ENCODE measurements at regions not wholly inside any gene's neighbourhood (a gene's known extent, or its start where the extent isn't known, plus 50 kb on each side); places are given as distances from the start of the nearest gene placed in this dataset.

GRCh38 chr5:17037751-17038150 lies 101.7 kb upstream of the MYO10 start:
- Histone ChIP-seq H3K4me1 (ENCODE audit: insufficient read depth, insufficient read length) (no peaks in the 10 kb centered on the region), H3K4me3 (ENCODE audit: insufficient read length, low read depth) (no peak overlapping the region), H3K27me3 (ENCODE audit: insufficient read depth, insufficient read length) (no peaks in the 10 kb centered on the region), H3K9ac (ENCODE audit: insufficient read length, low read depth) (no peak overlapping the region), H3K36me3 (ENCODE audit: insufficient read depth, insufficient read length, low read length) (no peaks in the 10 kb centered on the region), H3K9me3 (ENCODE audit: insufficient read depth, low read length) (no peaks in the 10 kb centered on the region)
- no peak for DNase-seq (ENCODE audit: low read depth, low spot score)
- TF ChIP-seq YY1 (IDR thresholded peaks at IDR 0.05; ENCODE audit: insufficient read depth, insufficient read length) (no peak), SUZ12 (IDR thresholded peaks at IDR 0.05; ENCODE audit: extremely low read depth, insufficient read depth, insufficient read length) (no peak), ZNF274 (IDR thresholded peaks at IDR 0.05; ENCODE audit: low read depth, low read length) (no peak)

- no peaks in the 10 kb centered on the region for H3K9me3 ChIP-seq (ENCODE audit: insufficient read depth, low read length)
- H3K4me3 ChIP-seq (ENCODE audit: insufficient read length, low read depth) = no peak overlapping the region
- TF ChIP-seq YY1 (IDR thresholded peaks at IDR 0.05; ENCODE audit: insufficient read depth, insufficient read length) (no peak), ZNF274 (IDR thresholded peaks at IDR 0.05; ENCODE audit: low read depth, low read length) (no peak), SUZ12 (IDR thresholded peaks at IDR 0.05; ENCODE audit: extremely low read depth, insufficient read depth, insufficient read length) (no peak)
- no peaks in the 10 kb centered on the region for H3K4me1 ChIP-seq (ENCODE audit: insufficient read depth, insufficient read length)
- H3K36me3 ChIP-seq (ENCODE audit: insufficient read depth, insufficient read length, low read length) = no peaks in the 10 kb centered on the region
- no peak for DNase-seq (ENCODE audit: low read depth, low spot score)
- no peak overlapping the region for H3K9ac ChIP-seq (ENCODE audit: insufficient read length, low read depth)
- no peaks in the 10 kb centered on the region for H3K27me3 ChIP-seq (ENCODE audit: insufficient read depth, insufficient read length)
Measured at GRCh38 chr5:17039170-17039569, 103.1 kb upstream of the MYO10 start.

- no peak overlapping the region for H3K9ac ChIP-seq (ENCODE audit: insufficient read length, low read depth)
- no peaks in the 10 kb centered on the region for H3K4me1 ChIP-seq (ENCODE audit: insufficient read depth, insufficient read length)
- no peaks in the 10 kb centered on the region for H3K9me3 ChIP-seq (ENCODE audit: insufficient read depth, low read length)
- no peak overlapping the region for H3K4me3 ChIP-seq (ENCODE audit: insufficient read length, low read depth)
- H3K27me3 ChIP-seq (ENCODE audit: insufficient read depth, insufficient read length) = no peaks in the 10 kb centered on the region
- TF ChIP-seq ZNF274 (IDR thresholded peaks at IDR 0.05; ENCODE audit: low read depth, low read length) = no peak
- TF ChIP-seq SUZ12 (IDR thresholded peaks at IDR 0.05; ENCODE audit: extremely low read depth, insufficient read depth, insufficient read length) = no peak
- no peak for TF ChIP-seq YY1 (IDR thresholded peaks at IDR 0.05; ENCODE audit: insufficient read depth, insufficient read length)
- DNase-seq (ENCODE audit: low read depth, low spot score) = no peak
- no peaks in the 10 kb centered on the region for H3K36me3 ChIP-seq (ENCODE audit: insufficient read depth, insufficient read length, low read length)
Measured at GRCh38 chr5:17042041-17042440, 106.0 kb upstream of the MYO10 start.

- no peak overlapping the region for H3K9ac ChIP-seq (ENCODE audit: insufficient read length, low read depth)
Measured at GRCh38 chr5:17046320-17046719, 110.2 kb upstream of the MYO10 start.

GRCh38 chr5:17050236-17050635 lies 114.1 kb upstream of the MYO10 start:
- no peak for DNase-seq (ENCODE audit: low read depth, low spot score)
- Histone ChIP-seq H3K4me1 (ENCODE audit: insufficient read depth, insufficient read length) (no peaks in the 10 kb centered on the region), H3K9ac (ENCODE audit: insufficient read length, low read depth) (no peak overlapping the region), H3K9me3 (ENCODE audit: insufficient read depth, low read length) (no peaks in the 10 kb centered on the region), H3K4me3 (ENCODE audit: insufficient read length, low read depth) (no peak overlapping the region), H3K27me3 (ENCODE audit: insufficient read depth, insufficient read length) (no peaks in the 10 kb centered on the region), H3K36me3 (ENCODE audit: insufficient read depth, insufficient read length, low read length) (no peaks in the 10 kb centered on the region)
- TF ChIP-seq SUZ12 (IDR thresholded peaks at IDR 0.05; ENCODE audit: extremely low read depth, insufficient read depth, insufficient read length) (no peak), YY1 (IDR thresholded peaks at IDR 0.05; ENCODE audit: insufficient read depth, insufficient read length) (no peak), ZNF274 (IDR thresholded peaks at IDR 0.05; ENCODE audit: low read depth, low read length) (no peak)

More at GRCh38 chr5:17046320-17046719, 110.2 kb upstream of the MYO10 start:
- no peaks in the 10 kb centered on the region for H3K9me3 ChIP-seq (ENCODE audit: insufficient read depth, low read length)
- H3K4me3 ChIP-seq (ENCODE audit: insufficient read length, low read depth) = no peak overlapping the region
- no peaks in the 10 kb centered on the region for H3K27me3 ChIP-seq (ENCODE audit: insufficient read depth, insufficient read length)
- TF ChIP-seq SUZ12 (IDR thresholded peaks at IDR 0.05; ENCODE audit: extremely low read depth, insufficient read depth, insufficient read length) = no peak
- no peak for TF ChIP-seq ZNF274 (IDR thresholded peaks at IDR 0.05; ENCODE audit: low read depth, low read length)
- no peak for TF ChIP-seq YY1 (IDR thresholded peaks at IDR 0.05; ENCODE audit: insufficient read depth, insufficient read length)
- H3K4me1 ChIP-seq (ENCODE audit: insufficient read depth, insufficient read length) = no peaks in the 10 kb centered on the region
- DNase-seq (ENCODE audit: low read depth, low spot score) = no peak
- no peaks in the 10 kb centered on the region for H3K36me3 ChIP-seq (ENCODE audit: insufficient read depth, insufficient read length, low read length)

GRCh38 chr5:17054911-17055310 lies 118.8 kb upstream of the MYO10 start:
- Histone ChIP-seq H3K36me3 (ENCODE audit: insufficient read depth, insufficient read length, low read length) (no peaks in the 10 kb centered on the region), H3K9ac (ENCODE audit: insufficient read length, low read depth) (no peak overlapping the region), H3K4me1 (ENCODE audit: insufficient read depth, insufficient read length) (no peaks in the 10 kb centered on the region), H3K4me3 (ENCODE audit: insufficient read length, low read depth) (no peak overlapping the region), H3K27me3 (ENCODE audit: insufficient read depth, insufficient read length) (no peaks in the 10 kb centered on the region), H3K9me3 (ENCODE audit: insufficient read depth, low read length) (no peaks in the 10 kb centered on the region)
- no peak for DNase-seq (ENCODE audit: low read depth, low spot score)
- TF ChIP-seq YY1 (IDR thresholded peaks at IDR 0.05; ENCODE audit: insufficient read depth, insufficient read length) (no peak), SUZ12 (IDR thresholded peaks at IDR 0.05; ENCODE audit: extremely low read depth, insufficient read depth, insufficient read length) (no peak), ZNF274 (IDR thresholded peaks at IDR 0.05; ENCODE audit: low read depth, low read length) (no peak)

- H3K27me3 ChIP-seq (ENCODE audit: insufficient read depth, insufficient read length) = no peaks in the 10 kb centered on the region
- DNase-seq (ENCODE audit: low read depth, low spot score) = no peak
- H3K4me1 ChIP-seq (ENCODE audit: insufficient read depth, insufficient read length) = no peaks in the 10 kb centered on the region
- TF ChIP-seq YY1 (IDR thresholded peaks at IDR 0.05; ENCODE audit: insufficient read depth, insufficient read length) = no peak
- no peak for TF ChIP-seq ZNF274 (IDR thresholded peaks at IDR 0.05; ENCODE audit: low read depth, low read length)
- TF ChIP-seq SUZ12 (IDR thresholded peaks at IDR 0.05; ENCODE audit: extremely low read depth, insufficient read depth, insufficient read length) = no peak
- H3K9ac ChIP-seq (ENCODE audit: insufficient read length, low read depth) = no peak overlapping the region
- no peaks in the 10 kb centered on the region for H3K9me3 ChIP-seq (ENCODE audit: insufficient read depth, low read length)
- H3K4me3 ChIP-seq (ENCODE audit: insufficient read length, low read depth) = no peak overlapping the region
- no peaks in the 10 kb centered on the region for H3K36me3 ChIP-seq (ENCODE audit: insufficient read depth, insufficient read length, low read length)
Measured at GRCh38 chr5:17056141-17056631, 120.1 kb upstream of the MYO10 start.
